ENCODE measurements at regions not wholly inside any gene's neighbourhood (a gene's known extent, or its start where the extent isn't known, plus 50 kb on each side); places are given as distances from the start of the nearest gene placed in this dataset. TPM values are rescaled to one million over a fixed set of nuclear protein-coding genes. Genes with fewer than 3 reads are reported as not detected.

DNA sequence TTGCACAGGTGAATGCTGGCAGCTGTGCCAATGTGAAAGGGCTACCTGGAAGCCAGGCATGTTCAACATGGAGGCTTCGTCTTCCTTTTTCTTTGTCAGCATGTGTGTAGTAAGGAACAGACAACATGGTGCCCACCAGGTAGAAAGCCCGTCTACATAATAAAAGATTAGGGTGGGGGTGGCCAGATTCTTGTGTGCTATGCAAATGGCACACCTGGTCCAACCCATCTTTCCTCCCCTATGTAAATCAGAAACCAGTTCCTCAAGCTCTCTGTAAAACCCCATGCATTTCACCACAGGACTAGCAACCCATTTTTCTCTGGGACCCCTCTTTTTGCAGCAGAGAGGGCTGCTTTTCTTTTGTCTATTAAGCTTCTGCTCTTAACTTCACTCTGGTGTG, 72.3 kb upstream of the ZP4 start:
- DNase-seq, result no peak

DNA sequence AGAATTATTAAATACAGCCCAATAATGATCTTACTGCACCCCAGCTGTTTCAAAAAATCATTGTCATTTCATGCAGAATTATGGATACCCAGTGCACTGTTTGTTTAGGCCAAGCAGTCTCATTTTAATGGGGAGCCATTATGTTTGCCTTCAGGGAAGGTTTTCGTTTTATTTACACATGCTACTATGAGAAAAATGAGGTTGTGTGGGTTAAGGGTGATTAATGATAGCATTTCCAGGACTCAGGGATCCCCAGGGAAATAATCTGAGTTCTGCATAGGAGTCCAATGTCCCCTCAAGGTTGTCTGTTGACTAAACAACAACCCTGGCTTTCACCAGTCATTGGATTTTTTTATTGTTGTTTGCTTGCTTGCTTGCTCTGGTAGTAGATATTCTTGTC, 71.0 kb upstream of the ZP4 start:
- DNase-seq, result no peak

DNA sequence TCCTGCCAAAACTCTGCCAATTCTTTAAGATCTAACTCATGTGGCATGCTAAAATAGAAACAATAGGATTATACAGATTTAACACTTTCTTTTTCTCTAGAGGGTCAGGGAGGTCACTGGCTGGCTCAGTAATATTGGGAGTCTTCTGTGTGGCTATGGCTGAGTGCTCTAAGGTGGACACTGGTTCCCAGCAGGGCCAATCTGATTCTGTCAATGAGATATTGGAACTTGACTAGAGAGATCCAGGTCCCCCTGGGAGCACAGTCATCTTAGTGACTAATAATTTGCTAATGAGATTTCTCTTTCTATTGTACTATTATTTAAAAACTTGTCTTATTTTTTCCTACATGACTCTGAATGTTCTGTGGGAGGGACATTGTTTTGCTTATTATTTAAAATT, 69.1 kb upstream of the ZP4 start:
- no peak for DNase-seq

DNA sequence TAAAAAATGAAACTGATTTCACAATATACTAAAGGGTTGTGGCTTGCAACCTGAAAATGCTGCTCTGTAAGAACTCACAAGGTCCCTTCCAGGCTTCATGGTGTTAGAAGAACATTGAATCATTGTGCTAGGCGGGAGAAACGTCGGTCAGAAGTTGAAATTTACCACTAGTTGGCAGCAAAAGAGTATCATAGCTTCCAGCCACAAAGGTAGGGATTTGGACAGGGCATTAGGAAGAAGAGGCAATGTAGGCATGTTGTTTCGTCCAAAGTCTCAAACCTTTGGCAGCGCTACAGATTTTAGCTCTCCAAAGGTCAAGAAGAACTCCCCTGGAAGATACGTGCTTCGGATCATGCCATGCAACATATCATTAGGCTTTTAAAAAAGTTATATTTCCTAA, 62.5 kb upstream of the ZP4 start:
- no peak for DNase-seq

Small RNA genes lying in the stretch of these regions (small RNA-seq; reads per million reads assigned to genes)
- gene AL356010.1 (ENCODE audit: low replicate concordance) (not detected), gene AL590135.1 (ENCODE audit: low replicate concordance) (not detected), gene RNU6-725P (ENCODE audit: low replicate concordance) (not detected)
